DMS114 treated with DMSO at 0.1 percent for 48 hours (cell line): ENCODE measurements at regions not wholly inside any gene's neighbourhood (a gene's known extent, or its start where the extent isn't known, plus 50 kb on each side); places are given as distances from the start of the nearest gene placed in this dataset.
"Not testable (repeated sequence)": the region's sequence is repeated elsewhere in the genome, so short reads cannot be mapped to it uniquely, and the experiment has no call there.

ENCODE experiments used
- DNase-seq: peaks from one replicate; lab custom pipeline; 2025; ENCODE audit not compliant: unreplicated experiment; lab: John Stamatoyannopoulos, UW

GRCh38 chr11:119586181-119586580 lies 142.8 kb downstream of the NECTIN1 start:
- no peak for DNase-seq

GRCh38 chr11:119585043-119585781 lies 143.8 kb downstream of the NECTIN1 start:
- DNase-seq: no peak

DNA sequence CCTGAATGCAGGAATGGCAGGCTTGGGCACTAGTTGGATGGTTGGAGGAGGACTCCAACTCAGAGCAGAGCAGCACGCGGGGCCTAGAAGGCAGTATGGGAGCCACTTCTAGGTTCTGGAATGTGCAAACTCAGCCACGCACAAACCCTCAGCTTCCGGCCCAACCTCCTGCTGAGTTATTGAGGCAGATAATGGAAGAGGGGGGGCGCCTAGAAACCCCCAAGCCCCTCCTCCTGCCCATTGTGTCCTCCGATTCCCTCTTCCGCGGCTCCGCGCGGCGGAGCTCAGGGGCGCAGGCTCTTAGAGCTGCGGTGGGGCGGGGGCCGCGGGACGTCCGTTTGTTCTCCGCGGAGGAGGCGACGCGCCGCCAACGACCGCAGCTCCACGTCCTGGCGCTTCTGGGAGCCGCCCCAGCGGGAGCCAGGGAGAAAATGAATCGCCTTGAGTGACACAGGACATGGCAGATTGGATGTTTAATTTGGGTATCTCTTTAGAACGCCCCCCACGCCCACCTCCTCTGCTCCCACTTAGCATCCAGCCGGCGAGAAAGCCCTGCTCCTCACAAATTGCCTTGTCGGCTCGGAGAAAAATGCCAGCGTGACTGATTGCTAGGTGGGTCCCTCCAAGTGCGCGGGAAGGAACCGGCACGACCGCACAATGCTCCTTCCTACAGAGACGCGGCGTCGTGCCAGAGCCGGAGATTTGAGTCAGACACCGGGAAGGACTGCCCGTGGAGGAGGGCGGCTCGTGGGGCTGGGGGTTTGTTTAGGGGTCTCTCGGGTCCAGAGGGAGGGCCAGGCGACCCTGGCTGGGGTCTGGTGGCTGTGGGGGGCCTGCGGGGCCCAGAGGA lies 144.6 kb downstream of the NECTIN1 start:
- DNase-seq: peak; percentile 12

GRCh38 chr11:119583585-119583984 lies 145.4 kb downstream of the NECTIN1 start:
- DNase-seq: no peak

GRCh38 chr11:119581396-119581795 lies 147.6 kb downstream of the NECTIN1 start:
- DNase-seq: not testable (repeated sequence)

DNA sequence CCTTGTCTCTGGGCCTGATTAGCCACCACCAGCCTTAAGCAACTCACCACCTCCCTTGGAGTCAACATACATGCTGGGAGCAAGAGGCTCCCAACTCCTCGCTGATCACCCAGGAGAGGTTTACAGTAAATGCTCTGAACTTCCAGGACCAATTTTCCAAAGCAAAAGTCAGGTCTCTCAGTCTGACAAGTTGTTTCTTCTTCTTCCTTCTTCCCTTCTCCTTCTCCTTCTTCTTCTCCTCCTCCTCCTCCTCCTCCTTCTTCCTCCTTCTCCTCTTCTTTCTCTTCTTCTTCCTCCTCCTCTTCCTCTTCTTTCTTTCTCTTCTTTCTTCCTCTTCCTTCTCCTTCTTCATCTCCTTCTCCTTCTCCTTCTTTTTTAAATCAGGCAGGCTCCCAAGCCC lies 148.2 kb downstream of the NECTIN1 start:
- no peak for DNase-seq

DNA sequence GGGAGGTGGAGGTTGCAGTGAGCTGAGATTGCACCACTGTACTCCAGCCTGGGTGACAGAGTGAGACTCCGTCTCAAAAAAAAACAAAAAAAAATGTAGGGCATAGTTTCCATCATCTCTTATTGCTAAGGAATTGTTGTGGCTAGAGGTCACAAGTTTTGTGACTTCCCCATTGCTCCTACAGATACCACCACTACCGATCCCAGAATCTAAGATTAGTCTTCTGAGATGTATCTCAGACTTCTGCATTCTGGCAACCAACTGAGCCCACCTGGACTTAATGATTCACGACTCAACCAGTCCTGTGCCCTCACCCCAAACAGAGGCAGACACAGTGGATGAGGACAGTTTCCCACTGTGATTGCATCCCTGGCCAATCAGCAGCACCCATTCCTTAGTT lies 148.9 kb downstream of the NECTIN1 start:
- no peak for DNase-seq

GRCh38 chr11:119578521-119579191 lies 150.3 kb downstream of the NECTIN1 start:
- DNase-seq: no peak

DNA sequence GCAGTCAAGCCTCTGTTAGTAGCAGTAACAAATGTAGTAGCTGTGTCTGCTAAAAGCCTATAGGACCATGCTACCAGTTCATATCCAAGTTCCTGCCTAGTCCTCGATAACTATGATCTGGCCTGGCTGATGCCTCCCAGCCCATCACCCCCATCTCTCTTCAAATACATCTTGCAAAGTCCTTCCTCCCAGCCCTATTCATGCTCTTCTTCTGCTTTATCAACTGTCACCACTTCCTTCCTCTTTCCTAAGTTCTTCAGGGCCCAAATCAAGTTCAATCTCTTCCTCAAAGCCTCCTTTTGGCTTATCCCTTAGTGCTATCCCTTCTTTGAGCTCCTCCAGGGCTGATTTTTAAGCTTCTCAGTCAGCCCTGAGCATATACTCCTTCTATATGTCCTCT lies 150.9 kb upstream of the THY1 start:
- DNase-seq: no peak

- no peak for DNase-seq
Observed at GRCh38 chr11:119572481-119573424, 149.8 kb upstream of the THY1 start.

DNA sequence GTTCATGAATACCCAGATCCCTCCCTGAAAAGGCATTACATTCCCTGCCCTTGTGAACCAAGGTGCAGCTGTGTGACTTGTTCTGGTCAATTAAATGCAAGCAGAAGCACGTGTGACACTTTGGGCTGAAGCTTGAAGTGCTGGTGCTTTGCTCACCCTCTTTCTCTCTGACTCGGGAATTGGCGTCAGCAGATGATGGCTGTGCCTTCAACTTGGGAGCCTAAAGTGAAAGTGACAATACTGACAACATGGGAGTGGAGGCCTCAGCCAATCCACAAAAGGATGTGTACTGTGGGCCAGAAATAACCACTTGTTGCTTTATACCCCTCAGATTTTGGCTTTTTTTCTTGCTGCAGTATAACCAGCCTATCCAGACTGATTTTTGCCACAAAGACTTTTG lies 148.3 kb upstream of the THY1 start:
- no peak for DNase-seq

DNA sequence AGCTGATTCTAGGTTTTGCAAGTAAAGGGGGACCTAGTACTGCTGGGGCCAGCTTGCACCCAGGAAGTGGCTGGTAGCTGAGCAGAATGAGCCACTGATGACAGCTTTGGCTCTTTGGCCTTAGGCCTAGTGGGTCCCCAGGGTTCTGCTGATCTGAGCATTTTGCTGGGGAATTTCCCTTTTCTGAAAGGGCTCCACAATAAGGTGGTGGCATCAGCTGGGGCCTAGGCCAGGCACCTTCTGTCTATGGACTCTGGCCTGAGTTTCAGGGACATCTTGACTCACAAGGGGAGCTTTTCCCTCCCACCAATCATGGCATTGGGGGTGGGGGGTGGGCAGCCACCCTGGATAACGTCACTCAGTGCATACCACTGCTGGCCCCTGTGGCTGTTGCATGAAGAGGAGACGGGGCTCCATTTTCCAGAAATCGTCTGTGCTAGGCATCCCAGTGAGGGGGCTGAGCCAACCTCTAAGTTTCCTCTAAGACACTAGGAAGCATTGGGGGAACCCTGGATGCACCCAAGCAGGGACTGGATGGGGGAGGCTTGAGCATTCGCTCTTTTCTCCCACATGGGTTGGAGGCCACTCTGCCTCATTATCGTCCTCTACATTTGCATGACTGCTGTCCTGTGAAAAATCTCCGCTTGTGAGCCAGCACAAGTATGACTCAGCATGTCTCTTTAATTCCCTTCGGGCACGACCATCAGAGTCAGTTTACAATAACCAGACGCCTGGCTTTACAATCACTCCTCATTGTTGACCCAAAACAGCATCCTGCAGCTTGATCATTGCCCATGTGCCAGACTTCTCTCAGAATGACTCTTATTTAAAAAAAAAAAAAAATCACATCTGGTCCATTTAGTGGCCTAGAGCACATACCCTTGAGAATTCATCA lies 145.0 kb upstream of the THY1 start:
- DNase-seq: no peak

DNA sequence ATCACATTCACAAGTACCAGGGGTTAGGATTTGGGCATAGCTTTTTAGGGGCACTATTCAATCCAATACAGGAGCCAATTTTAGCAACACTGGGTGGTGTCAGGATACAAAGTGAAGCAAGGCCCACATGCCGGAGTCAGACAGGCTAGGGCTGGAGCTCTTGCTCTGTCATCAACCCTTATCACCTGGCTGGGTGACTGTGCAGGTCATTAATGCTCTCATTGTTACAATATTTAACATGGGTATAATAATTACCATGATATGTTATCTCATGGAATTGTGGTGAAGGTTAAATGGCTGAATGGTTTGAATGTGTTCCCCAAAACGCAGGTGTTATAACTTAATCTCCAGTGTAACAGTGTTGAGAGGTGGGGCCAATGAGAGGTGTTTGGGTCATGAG lies 143.3 kb upstream of the THY1 start:
- DNase-seq: no peak

DNA sequence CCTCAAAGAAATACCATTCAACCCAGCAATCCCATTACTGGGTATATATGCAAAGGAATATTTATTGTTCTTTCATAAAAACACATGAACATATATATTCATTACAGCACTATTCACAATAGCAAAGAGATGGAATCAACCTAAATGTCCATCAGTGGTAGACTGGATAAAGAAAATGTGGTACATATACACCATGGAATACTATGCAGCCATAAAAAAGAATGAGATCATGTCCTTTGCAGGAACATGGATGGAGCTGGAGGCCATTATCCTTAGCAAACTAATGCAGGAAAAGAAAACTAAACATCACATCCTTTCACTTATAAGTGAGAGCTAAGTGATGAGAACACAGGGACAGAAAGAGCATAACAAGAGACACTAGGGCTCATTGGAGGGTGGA lies 142.7 kb upstream of the THY1 start:
- not testable (repeated sequence) for DNase-seq

DNA sequence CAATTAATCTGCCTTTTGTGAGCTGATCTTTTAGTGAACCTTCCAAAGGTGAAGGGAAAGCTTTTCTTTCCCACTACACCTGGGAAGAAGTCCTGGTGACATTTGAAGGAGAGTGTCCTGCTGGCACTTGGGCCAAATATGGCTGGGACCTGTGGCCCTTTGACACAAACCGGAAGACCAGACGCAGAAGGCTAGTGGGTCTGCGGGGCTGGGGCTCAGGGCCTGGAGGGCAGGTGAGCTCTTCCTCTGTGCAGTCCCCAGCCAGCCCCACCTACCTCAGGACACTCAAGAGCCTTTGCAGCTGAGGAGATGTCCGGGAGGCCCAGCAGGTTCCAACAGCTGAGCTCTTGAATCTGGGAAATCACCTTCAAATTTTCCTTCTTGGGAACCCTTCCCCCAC lies 138.0 kb upstream of the THY1 start:
- DNase-seq: no peak

GRCh38 chr11:119560291-119560690 lies 137.3 kb upstream of the THY1 start:
- no peak for DNase-seq

DNA sequence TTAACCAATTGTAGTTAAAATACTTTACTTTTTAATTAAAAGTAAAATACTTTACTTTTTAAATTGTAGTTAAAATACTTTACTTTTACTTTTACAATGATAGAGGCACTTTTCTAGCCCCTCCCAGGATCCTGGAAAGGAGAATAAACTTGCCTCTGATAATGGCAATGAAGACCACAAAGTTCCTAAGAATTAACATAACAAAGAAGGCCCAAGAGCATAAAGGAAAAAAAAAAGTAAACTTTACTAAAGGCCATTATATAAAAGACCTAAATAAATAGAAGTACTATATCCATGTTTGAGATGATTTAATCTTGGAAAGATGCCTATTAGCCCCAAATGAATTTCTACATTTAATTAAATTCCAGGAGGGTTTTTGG lies 129.1 kb upstream of the THY1 start:
- no peak for DNase-seq

GRCh38 chr11:119551420-119552105 lies 128.6 kb upstream of the THY1 start:
- DNase-seq: no peak

DNA sequence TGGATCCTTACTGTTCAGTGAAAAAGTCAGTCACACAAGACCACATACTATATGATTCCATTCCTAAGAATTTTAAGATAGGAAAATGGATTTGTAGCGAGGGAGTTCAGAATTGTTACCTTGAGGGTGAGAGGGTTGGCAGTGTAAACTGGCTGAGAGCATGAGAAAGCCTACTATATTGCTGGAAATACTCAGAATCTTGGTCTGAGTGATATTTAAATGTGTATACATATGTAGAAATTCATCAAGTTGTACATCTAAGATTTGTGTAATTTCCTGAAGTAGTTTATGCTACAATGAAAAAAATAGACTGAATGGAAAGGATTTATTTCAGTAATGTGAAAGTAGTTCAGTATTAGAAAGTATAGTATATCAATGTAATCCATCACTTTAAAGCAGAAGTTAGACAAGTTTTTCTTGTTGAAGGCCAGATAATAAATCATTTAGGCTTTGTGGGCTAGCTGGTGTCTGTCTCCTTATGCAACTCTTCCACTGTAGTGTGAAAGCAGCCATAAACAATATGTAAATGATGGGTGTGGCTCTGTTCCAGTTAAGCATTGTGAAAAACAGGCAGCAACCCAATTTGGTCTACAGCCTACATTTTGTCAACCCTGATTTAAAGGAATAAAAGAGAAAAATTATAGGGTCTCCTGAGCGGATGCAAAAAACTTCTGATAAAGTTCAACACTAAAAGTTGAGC lies 127.2 kb upstream of the THY1 start:
- DNase-seq: no peak
